ENCODE measurements at regions not wholly inside any gene's neighbourhood (a gene's known extent, or its start where the extent isn't known, plus 50 kb on each side); places are given as distances from the start of the nearest gene placed in this dataset.

GRCh38 chr5:93235761-93236160, 345.3 kb downstream of the NR2F1-AS1 start:
- no peak for TF ChIP-seq CTCF (IDR thresholded peaks at IDR 0.05)
- TF ChIP-seq POLR2A (IDR thresholded peaks at IDR 0.05) = no peak

Measured in thyroid gland (tissue), 4 donors.